ENCODE measurements at regions not wholly inside any gene's neighbourhood (a gene's known extent, or its start where the extent isn't known, plus 50 kb on each side); places are given as distances from the start of the nearest gene placed in this dataset.
"Not testable (repeated sequence)": the region's sequence is repeated elsewhere in the genome, so short reads cannot be mapped to it uniquely, and the experiment has no call there.

DNA sequence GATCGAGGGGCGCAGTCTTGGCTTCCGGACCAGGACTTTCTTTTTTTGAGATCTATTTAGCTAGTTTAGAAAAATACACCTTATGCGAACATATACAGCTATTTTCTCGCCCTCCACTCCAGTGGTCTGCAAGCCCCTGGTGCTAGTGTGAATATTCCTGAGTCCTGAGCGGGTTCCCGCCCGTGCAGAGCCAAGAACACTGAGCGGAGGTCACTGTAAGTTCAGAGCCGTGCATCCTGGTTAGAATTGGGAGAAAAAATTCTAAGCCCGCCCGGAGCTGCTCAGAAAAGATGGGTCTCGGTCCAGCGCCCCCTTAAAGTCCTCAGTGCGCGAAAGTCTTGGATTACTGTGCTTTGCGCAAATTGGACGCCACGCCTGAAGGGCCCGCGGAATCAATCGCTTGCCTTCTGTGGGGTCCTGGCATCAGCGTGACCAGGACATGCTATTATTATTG lies 117.7 kb downstream of the KCNRG start:
- no peak overlapping the region for H3K27ac ChIP-seq
- no peaks in the 10 kb centered on the region for H3K36me3 ChIP-seq
- no peaks in the 10 kb centered on the region for H3K9me3 ChIP-seq
- H3K4me1 ChIP-seq: peaks cover 15 to 29% (median 27%) of the 10 kb centered on the region in 4 donors
- peak overlapping the region in 1 of 4 donors; percentile 6 for H3K4me3 ChIP-seq
- DNase-seq (no peak), ATAC-seq (ENCODE audit: low FRiP score in 2 of 2) (no peak)
- 44 to 54% methylated on average over 16 to 23 of the region's 23 CpGs for WGBS, 2 donors
- peaks cover 0 to 38% (median 17%) of the 10 kb centered on the region in 4 donors for H3K27me3 ChIP-seq
- TF ChIP-seq, protein P1, sequence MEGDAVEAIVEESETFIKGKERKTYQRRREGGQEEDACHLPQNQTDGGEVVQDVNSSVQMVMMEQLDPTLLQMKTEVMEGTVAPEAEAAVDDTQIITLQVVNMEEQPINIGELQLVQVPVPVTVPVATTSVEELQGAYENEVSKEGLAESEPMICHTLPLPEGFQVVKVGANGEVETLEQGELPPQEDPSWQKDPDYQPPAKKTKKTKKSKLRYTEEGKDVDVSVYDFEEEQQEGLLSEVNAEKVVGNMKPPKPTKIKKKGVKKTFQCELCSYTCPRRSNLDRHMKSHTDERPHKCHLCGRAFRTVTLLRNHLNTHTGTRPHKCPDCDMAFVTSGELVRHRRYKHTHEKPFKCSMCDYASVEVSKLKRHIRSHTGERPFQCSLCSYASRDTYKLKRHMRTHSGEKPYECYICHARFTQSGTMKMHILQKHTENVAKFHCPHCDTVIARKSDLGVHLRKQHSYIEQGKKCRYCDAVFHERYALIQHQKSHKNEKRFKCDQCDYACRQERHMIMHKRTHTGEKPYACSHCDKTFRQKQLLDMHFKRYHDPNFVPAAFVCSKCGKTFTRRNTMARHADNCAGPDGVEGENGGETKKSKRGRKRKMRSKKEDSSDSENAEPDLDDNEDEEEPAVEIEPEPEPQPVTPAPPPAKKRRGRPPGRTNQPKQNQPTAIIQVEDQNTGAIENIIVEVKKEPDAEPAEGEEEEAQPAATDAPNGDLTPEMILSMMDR (IDR thresholded peaks at IDR 0.05): no peak
- no peak for TF ChIP-seq POLR2A (IDR thresholded peaks at IDR 0.05)
- no peak for TF ChIP-seq POLR2AphosphoS5 (IDR thresholded peaks at IDR 0.05)
- no peak for TF ChIP-seq EP300 (IDR thresholded peaks at IDR 0.05)

DNA sequence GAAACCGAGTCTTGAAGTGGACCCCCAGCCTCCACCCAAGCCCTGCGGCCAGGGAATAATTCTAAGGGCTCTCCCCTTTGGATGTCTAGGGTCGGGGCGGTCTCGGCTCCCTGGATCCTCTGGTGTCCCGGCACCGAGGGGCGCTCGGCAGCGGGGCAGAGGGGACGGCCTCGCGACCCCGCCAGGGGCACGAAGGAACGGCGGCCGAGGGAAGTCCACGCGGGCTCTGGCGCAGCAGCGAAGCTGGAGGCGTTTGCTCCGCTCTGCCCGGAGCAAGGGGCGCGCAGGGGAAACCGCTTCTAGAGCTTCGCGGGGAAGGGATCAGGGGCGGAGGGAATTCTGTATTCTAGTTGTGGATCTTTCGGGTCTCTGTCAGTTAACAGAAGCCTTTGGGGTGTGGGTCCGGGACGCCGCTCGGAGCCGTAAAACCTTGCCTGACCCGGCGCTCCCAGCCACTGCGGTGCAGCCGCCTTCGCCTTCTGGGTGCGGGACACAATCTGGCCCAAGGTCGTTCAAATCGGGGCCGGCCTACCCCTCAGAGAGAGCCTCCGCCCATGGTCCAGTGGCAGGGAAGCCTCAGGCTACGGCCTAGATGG lies 118.2 kb downstream of the KCNRG start:
- DNase-seq (peak in 1 of 2 donors; percentile 76), ATAC-seq (ENCODE audit: low FRiP score in 2 of 2) (no peak)
- Histone ChIP-seq H3K9me3 (no peaks in the 10 kb centered on the region), H3K4me1 (peaks cover 15 to 27% (median 26%) of the 10 kb centered on the region in 4 donors), H3K27me3 (peaks cover 0 to 38% (median 17%) of the 10 kb centered on the region in 4 donors), H3K4me3 (no peak overlapping the region), H3K27ac (no peak overlapping the region), H3K36me3 (no peaks in the 10 kb centered on the region)
- 78 to 93% methylated on average over 22 to 37 of the region's 48 CpGs for WGBS, 2 donors
- TF ChIP-seq POLR2AphosphoS5 (IDR thresholded peaks at IDR 0.05) (no peak), POLR2A (IDR thresholded peaks at IDR 0.05) (no peak), EP300 (IDR thresholded peaks at IDR 0.05) (no peak)
- TF ChIP-seq, protein P1 (IDR thresholded peaks at IDR 0.05): no peak

DNA sequence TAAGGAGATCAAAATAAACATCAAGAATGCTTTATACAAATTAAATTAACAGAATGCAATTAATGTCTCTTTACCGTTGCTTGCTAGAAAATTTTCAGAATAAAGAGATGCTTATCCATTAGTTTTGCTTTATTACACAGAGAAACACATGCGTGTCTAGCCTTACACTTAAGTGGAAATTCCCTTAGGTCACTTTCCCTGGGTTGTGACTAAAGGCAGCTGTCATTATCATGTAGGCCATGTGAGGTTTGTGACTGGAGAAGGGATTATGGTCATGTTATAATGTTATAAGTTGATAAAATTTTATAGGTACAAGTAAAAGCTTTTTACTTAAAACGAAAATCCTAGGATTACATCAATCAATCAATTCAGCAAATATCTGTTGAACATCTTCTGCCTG lies 121.0 kb downstream of the KCNRG start:
- 88 to 89% methylated on average over 3 of the region's 3 CpGs for WGBS, 2 donors
- Histone ChIP-seq H3K4me1 (peaks cover 2 to 11% (median 6%) of the 10 kb centered on the region in 4 donors), H3K9me3 (no peaks in the 10 kb centered on the region), H3K4me3 (no peak overlapping the region), H3K36me3 (no peaks in the 10 kb centered on the region), H3K27me3 (peaks cover 0 to 24% (median 11%) of the 10 kb centered on the region in 4 donors), H3K27ac (no peak overlapping the region)
- ATAC-seq (ENCODE audit: low FRiP score in 2 of 2) (no peak), DNase-seq (no peak)
- no peak for TF ChIP-seq POLR2AphosphoS5 (IDR thresholded peaks at IDR 0.05)

DNA sequence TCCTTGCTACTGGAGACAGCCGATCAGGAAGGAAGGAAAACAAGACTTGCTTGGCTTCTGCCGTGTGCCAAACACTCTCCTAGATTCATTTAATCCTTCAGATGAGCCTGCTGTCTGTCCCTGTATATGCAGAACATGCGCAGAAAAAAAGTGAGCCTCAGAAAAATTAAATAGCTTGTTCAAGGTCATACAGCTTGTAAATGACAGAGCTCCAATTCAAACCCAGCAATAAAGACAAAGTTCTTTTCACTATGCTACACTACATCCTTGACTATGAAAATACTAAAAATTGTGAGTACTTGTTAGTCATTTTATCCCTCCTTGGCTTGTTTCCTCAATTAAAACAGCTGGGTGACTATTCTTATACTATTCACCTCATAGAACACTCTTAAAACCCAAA lies 121.4 kb downstream of the KCNRG start:
- Histone ChIP-seq H3K27ac (no peak overlapping the region), H3K4me1 (peaks cover 0 to 8% (median 2%) of the 10 kb centered on the region in 4 donors), H3K36me3 (no peaks in the 10 kb centered on the region), H3K27me3 (peaks cover 0 to 20% (median 11%) of the 10 kb centered on the region in 4 donors), H3K9me3 (no peaks in the 10 kb centered on the region), H3K4me3 (no peak overlapping the region)
- ATAC-seq (ENCODE audit: low FRiP score in 2 of 2) (no peak), DNase-seq (no peak)
- 67 to 82% methylated on average over 3 of the region's 3 CpGs for WGBS, 2 donors
- TF ChIP-seq POLR2AphosphoS5 (IDR thresholded peaks at IDR 0.05) (no peak), EP300 (IDR thresholded peaks at IDR 0.05) (no peak), POLR2A (IDR thresholded peaks at IDR 0.05) (no peak)
- TF ChIP-seq, protein P1 (IDR thresholded peaks at IDR 0.05): no peak

DNA sequence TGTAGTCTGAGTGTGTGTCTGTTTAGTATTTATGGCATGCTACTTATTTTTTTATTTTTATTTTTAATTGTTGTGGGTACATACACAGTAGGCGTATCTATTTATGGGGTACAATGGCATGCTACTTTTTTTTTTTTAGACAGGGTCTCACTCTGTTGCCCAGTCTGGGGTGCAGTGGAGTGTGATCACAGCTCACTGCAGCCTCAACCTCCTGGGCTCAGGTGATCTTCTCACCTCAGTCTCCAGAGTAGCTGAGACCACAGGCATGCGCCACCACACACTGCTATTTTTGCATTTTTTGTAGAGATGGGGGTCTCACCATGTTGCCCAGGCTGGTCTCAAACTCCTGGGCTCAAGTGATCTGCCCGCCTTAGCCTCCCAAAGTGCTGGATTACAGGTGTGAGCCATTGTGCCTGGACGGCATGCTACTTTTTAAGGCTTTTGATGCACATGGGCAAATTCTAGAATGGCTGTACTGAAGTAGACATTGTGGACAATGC lies 124.2 kb downstream of the KCNRG start:
- not testable (repeated sequence) for H3K27ac ChIP-seq; H3K4me1 ChIP-seq; H3K4me3 ChIP-seq; H3K27me3 ChIP-seq; DNase-seq; ATAC-seq (ENCODE audit: low FRiP score in 2 of 2); H3K36me3 ChIP-seq; H3K9me3 ChIP-seq
- WGBS, 2 donors: 91 to 95% methylated on average over 4 of the region's 4 CpGs

DNA sequence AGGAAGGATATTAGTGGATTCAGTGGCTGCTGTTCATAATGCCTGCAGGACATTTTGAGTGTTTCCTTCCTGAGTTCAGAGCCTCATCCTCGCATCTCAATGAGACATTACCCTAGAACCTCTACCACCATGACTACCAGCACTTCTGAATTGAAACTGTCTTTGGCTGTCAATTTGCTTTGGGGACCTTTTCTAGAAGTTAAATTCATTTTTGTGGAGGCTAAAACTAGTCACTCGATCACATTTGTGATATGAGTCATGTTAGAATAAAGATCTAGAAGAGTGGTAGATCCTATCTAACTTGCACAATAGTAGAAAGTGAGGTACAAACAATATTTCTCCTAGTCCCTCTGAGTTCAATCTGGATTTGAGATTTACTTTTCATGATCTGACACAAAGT lies 124.9 kb downstream of the KCNRG start:
- H3K36me3 ChIP-seq: no peaks in the 10 kb centered on the region
- WGBS, 2 donors: 57 to 59% methylated on average over 2 of the region's 2 CpGs
- DNase-seq (no peak), ATAC-seq (ENCODE audit: low FRiP score in 2 of 2) (no peak)
- no peaks in the 10 kb centered on the region for H3K9me3 ChIP-seq
- no peak for TF ChIP-seq POLR2AphosphoS5 (IDR thresholded peaks at IDR 0.05)
- TF ChIP-seq, protein P1 (IDR thresholded peaks at IDR 0.05): no peak
- no peak for TF ChIP-seq EP300 (IDR thresholded peaks at IDR 0.05)
- TF ChIP-seq POLR2A (IDR thresholded peaks at IDR 0.05): no peak
- no peaks in the 10 kb centered on the region for H3K4me1 ChIP-seq
- peak overlapping the region in 1 of 4 donors; percentile 9 for H3K27ac ChIP-seq
- H3K27me3 ChIP-seq: no peaks in the 10 kb centered on the region
- no peak overlapping the region for H3K4me3 ChIP-seq
